ENCODE measurements at regions not wholly inside any gene's neighbourhood (a gene's known extent, or its start where the extent isn't known, plus 50 kb on each side); places are given as distances from the start of the nearest gene placed in this dataset.
"Not testable (repeated sequence)": the region's sequence is repeated elsewhere in the genome, so short reads cannot be mapped to it uniquely, and the experiment has no call there.

- POLR2A ChIA-PET, result no interaction called here
- no peak overlapping the region for H3K27ac ChIP-seq (ENCODE audit: extremely low read depth, low read depth, low read length)
- FAIRE-seq, result no peak
- H3K4me3 ChIP-seq, result no peak overlapping the region
- no peaks in the 10 kb centered on the region for H3K9me1 ChIP-seq (ENCODE audit: control insufficient read depth, insufficient read depth, low read length)
- WGBS (ENCODE audit: insufficient coverage, low coverage, missing lambda C conversion rate), result 0% methylated on average over 6 of the region's 6 CpGs
- no peaks in the 10 kb centered on the region for H3K27me3 ChIP-seq (ENCODE audit: control insufficient read depth in 2 of 2, insufficient read depth in 2 of 2, low read length in 2 of 2)
- no peaks in the 10 kb centered on the region for H3K36me3 ChIP-seq (ENCODE audit: control insufficient read depth, insufficient read depth, low read length)
- DNase-seq (ENCODE audit: extremely low read depth in 1 of 4, low spot score in 3 of 4), result no peak
- no peaks in the 10 kb centered on the region; a peak in 1 of 5 replicates for H3K4me1 ChIP-seq (replicated peaks in 1 of 2; ENCODE audit: control insufficient read depth in 2 of 2, insufficient read depth in 2 of 2, low read length in 2 of 2)
- in situ Hi-C loops (cut with MboI), result loop anchor here (10.0 kb wide), 1 partner anchor 699 kb away; no protein-coding TSS in a partner anchor
- ATAC-seq, result no peak
- no peaks in the 10 kb centered on the region for H3K9me3 ChIP-seq (replicated peaks; ENCODE audit: control insufficient read depth, insufficient read depth, low read depth, low read length)
- no TSS peak for BruUV-seq (replicated peaks)
- no peak for TF ChIP-seq ZNF431 (CRISPR knock-in tag; IDR thresholded peaks at IDR 0.05)
- TF ChIP-seq ZBTB17 (CRISPR knock-in tag; IDR thresholded peaks at IDR 0.05), result no peak
- TF ChIP-seq LCOR (CRISPR knock-in tag; IDR thresholded peaks at IDR 0.05), result no peak
- TF ChIP-seq ATF4 (CRISPR knock-in tag; IDR thresholded peaks at IDR 0.05), result no peak
- H2AFZ ChIP-seq (ENCODE audit: low read depth, low read length), result no peak overlapping the region
- H4K20me1 ChIP-seq (replicated peaks; ENCODE audit: control insufficient read depth, insufficient read depth, low read length), result no peaks in the 10 kb centered on the region
- H3K9ac ChIP-seq (ENCODE audit: insufficient read depth in 1 of 2, low read depth in 2 of 2, low read length in 2 of 2), result no peak overlapping the region
- intact Hi-C loops (cut with micrococcal nuclease), result loop anchor here (10.0 kb wide), 1 partner anchor 469 kb away; no protein-coding TSS in a partner anchor
- H3K4me2 ChIP-seq (ENCODE audit: insufficient read depth, low read length), result no peak overlapping the region
- CTCF ChIA-PET (ENCODE audit: low intra/inter-chr PET ratio), result no interaction called here
- no peaks in the 10 kb centered on the region for H3K79me2 ChIP-seq (ENCODE audit: control insufficient read depth, insufficient read depth, low read length)
These were observed 137.0 kb upstream of the RCN1 start for GRCh38 chr11:31953803-31954327.

GRCh38 chr11:31949733-31950200 lies 138.6 kb upstream of the PAX6 start:
- CTCF ChIA-PET (ENCODE audit: low intra/inter-chr PET ratio); BruUV-seq (replicated peaks); H2AFZ ChIP-seq (ENCODE audit: low read depth, low read length); H3K4me1 ChIP-seq (replicated peaks in 1 of 2; ENCODE audit: control insufficient read depth in 2 of 2, insufficient read depth in 2 of 2, low read length in 2 of 2); H3K9ac ChIP-seq (ENCODE audit: insufficient read depth in 1 of 2, low read depth in 2 of 2, low read length in 2 of 2); H3K4me2 ChIP-seq (ENCODE audit: insufficient read depth, low read length); H3K79me2 ChIP-seq (ENCODE audit: control insufficient read depth, insufficient read depth, low read length); ATAC-seq; H3K27me3 ChIP-seq (ENCODE audit: control insufficient read depth in 2 of 2, insufficient read depth in 2 of 2, low read length in 2 of 2); H3K9me3 ChIP-seq (replicated peaks; ENCODE audit: control insufficient read depth, insufficient read depth, low read depth, low read length); H4K20me1 ChIP-seq (replicated peaks; ENCODE audit: control insufficient read depth, insufficient read depth, low read length); H3K36me3 ChIP-seq (ENCODE audit: control insufficient read depth, insufficient read depth, low read length); FAIRE-seq; H3K9me1 ChIP-seq (ENCODE audit: control insufficient read depth, insufficient read depth, low read length); POLR2A ChIA-PET; H3K4me3 ChIP-seq; DNase-seq (ENCODE audit: extremely low read depth in 1 of 4, low spot score in 3 of 4); H3K27ac ChIP-seq (ENCODE audit: extremely low read depth, low read depth, low read length): not testable (repeated sequence)
- in situ Hi-C loops (cut with MboI) (loop anchor here (10.0 kb wide), 1 partner anchor 695 kb away; no protein-coding TSS in a partner anchor), intact Hi-C loops (cut with micrococcal nuclease) (loop anchor here (10.0 kb wide), 1 partner anchor 465 kb away; no protein-coding TSS in a partner anchor)
